T1000 (cell line): ENCODE measurements at regions not wholly inside any gene's neighbourhood (a gene's known extent, or its start where the extent isn't known, plus 50 kb on each side); places are given as distances from the start of the nearest gene placed in this dataset.

Experiments
- DNase-seq: peaks from one replicate; lab custom pipeline; 2025; ENCODE audit warnings: mixed read lengths; lab: John Stamatoyannopoulos, UW

DNA sequence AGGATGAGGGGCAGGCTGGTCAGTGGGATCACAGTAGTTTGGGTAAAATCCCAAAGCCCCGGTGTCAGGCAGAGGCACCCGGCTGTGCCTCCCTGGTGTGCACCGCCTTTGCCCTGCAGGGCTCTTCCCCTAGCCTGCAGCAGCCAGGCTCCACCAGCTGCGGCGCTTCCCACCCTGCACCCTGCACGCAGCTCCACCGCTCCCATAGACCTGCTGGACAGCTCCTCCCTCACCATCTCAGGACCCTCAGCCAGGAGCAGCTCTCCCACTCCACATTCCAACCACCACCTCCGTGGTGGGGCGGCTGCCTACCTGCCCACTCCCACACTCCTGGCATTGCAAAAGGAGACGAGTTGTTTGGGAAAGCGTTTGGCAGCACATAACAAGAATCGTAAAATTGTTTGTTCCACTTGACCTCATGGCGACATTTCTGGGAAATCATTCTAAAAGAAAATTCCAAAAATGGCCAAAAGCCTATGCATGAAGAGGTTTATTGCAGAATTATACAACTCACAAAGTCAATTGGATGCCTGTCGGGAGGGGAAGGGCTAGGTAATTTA lies 287.4 kb upstream of the HDAC4 start:
- DNase-seq = no peak

- DNase-seq = no peak
Observed at GRCh38 chr2:239687441-239687840, 286.6 kb upstream of the HDAC4 start.

- DNase-seq = no peak
Observed at GRCh38 chr2:239685965-239686364, 285.1 kb upstream of the HDAC4 start.

GRCh38 chr2:239685556-239685955 lies 284.7 kb upstream of the HDAC4 start:
- DNase-seq = no peak

GRCh38 chr2:239684996-239685395 lies 284.2 kb upstream of the HDAC4 start:
- DNase-seq = no peak

DNA sequence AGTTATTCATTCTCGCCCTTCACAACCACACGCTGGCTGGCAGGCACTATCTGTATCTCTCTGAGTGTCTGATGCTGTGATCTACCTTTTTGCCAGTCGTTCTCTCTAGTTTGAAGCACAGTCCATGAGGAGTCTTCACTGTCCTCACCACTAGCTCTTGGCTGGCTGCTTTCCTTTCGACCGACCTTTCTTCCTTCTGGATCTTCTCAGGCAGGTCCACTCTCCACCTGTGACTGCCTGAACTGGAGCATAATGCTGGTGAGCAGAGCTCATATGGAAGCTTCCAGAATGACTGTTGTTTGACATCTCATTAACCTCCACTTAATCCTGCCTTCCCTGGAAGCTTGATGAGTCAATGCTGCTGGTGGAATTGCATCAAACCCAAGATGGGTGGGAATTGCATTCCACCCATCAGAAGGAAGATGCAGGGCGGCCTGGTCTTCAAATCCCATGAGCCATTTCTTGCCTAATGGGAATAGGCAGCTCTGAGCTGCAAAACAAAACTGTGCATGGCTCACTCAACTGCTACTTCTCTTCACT lies 283.5 kb upstream of the HDAC4 start:
- no peak for DNase-seq

DNA sequence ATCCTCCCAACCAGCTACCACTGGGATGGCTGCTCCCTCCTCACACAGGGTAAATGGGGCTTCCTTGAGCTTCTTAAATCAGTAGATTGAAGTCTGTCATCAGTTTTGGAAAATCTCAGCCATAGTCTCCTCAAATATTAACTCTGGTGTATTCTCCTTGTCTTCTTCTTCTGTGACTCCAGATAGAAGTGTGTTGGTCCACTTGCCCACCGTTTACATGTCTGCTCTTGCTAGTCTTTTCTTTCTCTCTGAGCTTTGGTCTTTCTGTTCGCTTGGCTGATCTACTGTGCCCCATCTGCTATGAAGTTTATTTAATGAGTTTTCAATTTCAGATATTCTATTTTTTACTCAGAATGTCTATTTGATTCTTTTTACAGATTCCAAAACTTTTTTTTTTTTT lies 281.7 kb upstream of the HDAC4 start:
- DNase-seq = no peak

DNA sequence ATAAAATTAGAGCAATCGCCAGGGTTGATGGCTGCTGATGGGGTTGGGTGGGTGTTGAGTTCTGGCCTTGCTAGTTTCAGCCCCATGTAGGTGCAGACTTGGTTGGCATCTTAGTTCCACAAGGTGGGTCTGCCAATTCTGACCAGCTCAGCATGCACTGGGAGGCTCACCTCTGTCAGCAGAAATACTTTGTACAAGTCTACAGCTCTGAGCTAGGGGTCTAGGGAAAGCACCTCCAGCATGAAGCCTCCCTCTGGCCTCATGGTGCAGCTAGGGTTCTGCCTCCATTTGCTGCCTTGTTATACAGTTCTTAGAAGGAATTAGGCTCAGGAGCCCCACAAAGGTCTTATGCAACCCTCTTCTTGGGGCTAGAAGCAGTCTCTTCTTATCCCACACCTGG lies 278.9 kb upstream of the HDAC4 start:
- no peak for DNase-seq

GRCh38 chr2:239678666-239679296 lies 278.0 kb upstream of the HDAC4 start:
- no peak for DNase-seq

DNA sequence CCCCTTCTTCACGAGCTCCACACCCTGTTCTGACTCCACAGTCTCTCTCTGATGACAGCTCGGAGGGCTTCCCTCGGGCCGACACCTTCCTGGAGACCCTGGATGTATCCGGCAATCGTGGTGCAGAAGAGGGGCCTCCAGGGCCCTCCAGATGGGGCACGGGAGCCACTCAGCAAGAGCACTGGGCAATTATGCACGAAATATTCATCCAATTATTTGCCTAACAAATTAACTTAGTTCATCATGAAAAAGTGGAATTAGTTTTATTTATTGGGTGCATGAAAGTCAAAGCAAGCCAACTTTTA lies 277.3 kb upstream of the HDAC4 start:
- no peak for DNase-seq

- DNase-seq = no peak
Observed at GRCh38 chr2:239677453-239678185, 276.8 kb upstream of the HDAC4 start.

DNA sequence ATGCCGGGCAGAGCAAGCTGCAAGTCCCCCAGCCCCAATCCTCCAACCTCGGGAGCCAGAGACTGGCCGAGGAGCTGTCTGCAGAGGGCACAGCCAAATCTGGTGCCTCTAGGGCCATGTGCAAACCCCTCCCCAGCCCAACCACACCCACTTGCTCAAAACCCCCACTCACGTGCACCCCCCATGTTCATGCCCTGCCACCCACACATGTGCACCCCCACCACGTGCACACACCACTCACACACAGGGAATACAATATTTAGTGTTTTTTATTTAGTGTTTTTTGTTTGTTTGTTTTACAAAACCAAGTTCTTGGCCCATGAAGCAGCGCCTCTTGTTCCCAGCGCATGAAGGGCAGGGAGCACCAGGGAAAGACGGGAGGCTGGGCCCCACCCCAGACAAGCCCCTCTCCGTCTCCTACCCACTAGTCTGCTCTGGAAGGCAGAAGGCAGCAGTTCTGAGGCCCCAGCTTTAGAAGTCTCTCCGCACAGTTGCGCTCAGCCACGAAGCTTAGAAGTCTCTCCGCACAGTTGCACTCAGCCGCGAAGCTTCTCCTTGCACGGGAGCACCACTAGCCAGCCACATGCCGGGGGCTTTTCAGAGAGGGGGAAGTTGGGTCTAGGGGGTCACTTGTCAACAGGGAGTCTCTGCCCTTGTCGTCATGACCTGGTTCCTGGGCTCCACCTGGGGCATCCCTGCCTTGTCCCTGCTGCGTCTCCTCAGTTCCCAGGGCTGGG lies 276.1 kb upstream of the HDAC4 start:
- no peak for DNase-seq

DNA sequence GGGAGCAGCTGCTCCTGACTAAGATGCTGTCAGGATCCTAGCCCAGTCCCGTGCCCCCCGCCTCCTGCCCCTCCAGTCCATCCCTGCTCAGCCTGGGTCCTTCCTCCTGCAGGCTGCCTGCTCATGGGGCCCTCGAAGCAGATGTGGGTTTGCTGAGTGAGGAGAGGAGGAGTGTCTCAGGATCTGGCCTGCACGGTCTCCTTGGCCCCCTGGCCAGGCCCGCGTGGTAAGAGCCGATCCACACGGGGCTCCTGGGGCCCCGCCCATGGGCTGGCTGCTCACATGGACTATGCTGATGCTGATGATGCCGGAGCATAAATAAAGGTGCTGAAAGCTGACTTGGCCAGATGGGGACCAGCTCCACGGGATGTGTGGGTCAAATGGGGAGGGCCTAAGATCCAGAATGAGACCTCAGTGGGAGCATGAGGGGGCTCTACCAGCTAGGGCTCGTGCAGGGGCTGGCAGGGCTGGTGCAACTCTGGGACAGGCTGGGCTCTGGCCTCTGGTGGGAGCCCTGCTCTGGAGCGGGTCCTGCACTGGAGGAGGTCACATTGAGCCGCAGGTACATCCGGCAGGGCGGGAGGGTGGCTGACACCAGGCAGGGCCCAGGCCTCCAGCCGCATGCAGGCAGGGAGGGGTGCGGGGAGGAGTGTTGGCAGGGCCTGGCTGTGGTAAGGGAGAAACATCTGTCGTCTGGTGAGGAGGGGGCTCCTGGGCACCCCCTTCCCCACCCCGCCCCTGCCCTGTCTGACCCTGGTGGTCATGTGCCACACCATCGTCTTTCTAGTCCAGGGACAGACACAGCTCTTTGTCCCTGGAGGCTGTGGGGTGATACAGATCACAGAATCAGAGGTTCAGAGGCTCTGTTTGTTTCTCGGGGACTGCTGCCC lies 275.3 kb upstream of the HDAC4 start:
- DNase-seq = no peak

DNA sequence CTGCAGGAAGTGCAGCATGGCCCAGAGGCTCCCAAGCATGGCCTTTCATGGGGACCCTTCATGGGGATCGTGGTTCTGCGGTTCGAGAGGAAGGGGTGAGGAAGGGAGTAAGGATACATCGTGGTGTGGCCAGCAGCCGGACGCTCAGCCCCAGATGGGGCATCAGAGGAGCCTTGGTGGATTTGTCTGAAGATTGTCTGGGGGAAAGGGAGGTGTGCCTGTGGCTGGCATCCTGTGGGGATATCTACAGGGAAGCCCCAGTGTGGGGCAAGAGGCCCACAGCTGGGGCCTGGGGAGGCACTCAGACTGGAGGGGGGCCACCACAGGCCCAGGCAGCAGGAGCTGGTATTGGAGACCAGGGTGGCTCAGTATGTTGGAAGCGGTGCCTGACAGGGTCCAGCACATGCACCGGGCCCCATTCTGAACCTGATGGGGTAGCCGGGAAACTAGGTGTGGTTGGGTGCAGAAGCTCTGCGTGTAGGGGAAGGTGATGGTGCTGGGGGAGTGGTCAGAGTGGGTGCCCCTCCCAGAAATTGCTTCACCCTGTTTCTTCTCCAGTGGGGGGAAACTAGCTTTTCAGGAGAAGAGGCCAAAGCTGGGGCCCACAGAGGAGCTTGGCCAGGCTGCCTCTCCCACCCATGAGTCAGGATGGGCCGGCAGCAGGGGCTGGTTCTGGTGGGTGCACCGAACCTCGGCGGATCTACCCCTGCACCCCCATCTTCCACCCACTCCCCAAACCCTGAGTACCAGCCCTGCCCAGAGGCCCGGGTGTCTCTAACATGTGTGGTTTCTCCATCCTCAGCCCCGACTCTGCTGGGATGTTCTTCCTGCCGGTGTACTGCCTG lies 274.4 kb upstream of the HDAC4 start:
- no peak for DNase-seq

- no peak for DNase-seq
Observed at GRCh38 chr2:239674101-239674980, 273.5 kb upstream of the HDAC4 start.

GRCh38 chr2:239673641-239674040 lies 272.8 kb upstream of the HDAC4 start:
- no peak for DNase-seq

DNA sequence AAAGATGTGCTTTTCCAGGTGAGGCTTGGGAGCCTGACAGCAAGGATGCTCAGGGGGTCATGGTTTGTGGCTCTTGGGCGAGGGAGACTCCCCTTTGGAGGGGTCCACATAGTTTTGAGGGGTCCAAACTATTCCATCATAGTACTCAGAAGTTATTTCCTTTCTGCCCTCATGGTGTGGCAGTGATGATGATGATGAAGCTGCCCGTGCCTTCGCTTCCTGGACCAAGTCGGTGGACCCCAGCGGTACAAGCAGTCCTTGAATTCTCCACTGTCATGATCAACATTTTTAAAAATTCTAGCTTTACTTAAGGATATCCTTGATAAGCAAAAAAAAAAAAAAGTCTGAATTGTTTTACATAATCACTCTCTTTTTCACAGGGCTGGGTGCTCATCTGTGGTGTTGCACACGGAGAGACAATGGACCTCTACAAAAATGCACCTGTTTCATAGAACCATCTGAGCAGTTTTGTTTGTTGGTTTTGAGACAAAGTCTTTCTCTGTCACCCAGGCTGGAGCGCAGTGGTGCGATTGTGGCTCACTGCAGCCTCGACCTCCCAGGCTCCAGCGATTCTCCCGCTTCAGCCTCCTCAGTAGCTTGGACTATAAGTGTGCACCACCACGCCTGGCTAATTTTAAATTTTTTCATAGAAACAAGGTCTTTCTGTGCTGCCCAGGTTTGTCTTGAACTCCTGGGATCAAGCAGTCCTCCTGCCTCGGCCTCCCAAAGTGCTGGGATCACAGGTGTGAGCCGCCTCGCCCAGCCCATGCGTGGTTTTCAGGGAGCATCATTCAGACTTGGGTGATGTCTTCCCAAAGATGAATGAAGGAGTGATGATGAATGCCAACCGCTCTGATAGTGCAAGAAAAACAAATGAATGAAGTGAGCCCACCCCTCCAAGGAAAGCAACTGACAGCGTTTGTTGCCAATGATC lies 271.4 kb upstream of the HDAC4 start:
- DNase-seq = no peak

DNA sequence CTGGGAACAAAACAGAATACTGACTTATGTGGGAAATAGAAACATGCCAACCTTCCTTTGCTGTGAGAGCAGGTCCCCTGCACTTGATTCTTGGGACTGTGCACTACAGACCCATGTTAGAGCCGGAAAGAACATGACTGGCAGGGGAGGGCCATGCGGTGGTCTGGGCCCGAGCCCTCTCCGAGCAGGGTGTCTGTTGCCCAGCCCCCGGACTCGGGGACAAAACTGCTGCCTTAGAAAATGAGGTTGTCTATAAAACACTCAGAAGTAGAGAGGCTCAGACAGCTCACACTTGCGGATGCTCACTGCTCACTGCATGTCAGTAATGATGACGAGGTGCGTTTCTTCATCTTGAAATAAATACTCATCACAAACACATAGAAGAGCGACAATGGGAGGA lies 270.7 kb upstream of the HDAC4 start:
- no peak for DNase-seq
